Psoas muscle (tissue), 7 donors: ENCODE measurements at regions not wholly inside any gene's neighbourhood (a gene's known extent, or its start where the extent isn't known, plus 50 kb on each side); places are given as distances from the start of the nearest gene placed in this dataset.

Experiments
- ATAC-seq, 4 donors: fragments of 200-7000 bp; cut with Tn5 transposase; one replicate each; pipeline ENCODE4 v1.9.1; 2020; ENCODE audit warnings: moderate library complexity in 3 of 4, mild to moderate bottlenecking in 2 of 4
- DNase-seq, 2 donors: peaks; one replicate each; pipeline ENCODE4 v3.0.0-alpha.2; 2020
- H3K27ac ChIP-seq: fragments of 200-600 bp; one replicate; pipeline ENCODE4 v1.8.0; 2022
- H3K27me3 ChIP-seq, 3 donors: fragments of 200-600 bp in 1 of 3; one replicate each; pipeline versions ENCODE4 v1.6.1 to v1.8.0; 2013 to 2022; ENCODE audit warnings: low read length in 2 of 3, mild to moderate bottlenecking in 2 of 3, moderate library complexity in 1 of 3; ENCODE audit not compliant: insufficient read depth in 3 of 3
- H3K36me3 ChIP-seq, 2 donors: fragments of 200-600 bp in 1 of 2; one replicate each; pipeline versions ENCODE4 v1.6.1 to v1.8.0; 2013 to 2022; ENCODE audit warnings: low read depth in 1 of 2, mild to moderate bottlenecking in 1 of 2, moderate library complexity in 1 of 2; ENCODE audit not compliant: insufficient read depth in 1 of 2
- H3K4me1 ChIP-seq: fragments of 200-600 bp; one replicate; pipeline ENCODE4 v1.8.0; 2022
- H3K4me3 ChIP-seq: fragments of 200-600 bp; one replicate; pipeline ENCODE4 v1.8.0; 2022; ENCODE audit warnings: mild to moderate bottlenecking
- H3K9me3 ChIP-seq: fragments of 200-600 bp; one replicate; pipeline ENCODE4 v1.8.0; 2022
- WGBS, 3 donors: extraction: QIAGEN DNeasy Blood & Tissue Kit; methylation state at CpG; one replicate each; pipeline versions ENCODE4 v1.1.6 to v1.1.7; 2013; 5-methylcytosine and 5-hydroxymethylcytosine counted together
- intact Hi-C, 2 donors: fragments of 100-400 bp; cut with DNase I; formaldehyde crosslinking; loops; one replicate each; pipeline versions ENCODE4 v1.11.0 to v1.14.2; 2022
- TF ChIP-seq, protein P1 (sequence below): fragments of 200-600 bp; IDR thresholded peaks from one replicate; pipeline ENCODE4 v1.8.0; 2022; ENCODE audit warnings: antibody characterized with exemption
- donor health status: healthy with polysubstance abuse.
- donor health status: DM: no; HTN: no; CAD: no; lungs with moderate emphysema.
- donor health status: Bipolar disorder and iron deficiency.
- donor health status: healthy.
- donor health status: DM: yes; HTN: yes; CAD: no.
- donor health status: DM: no; HTN: no; CAD: no.
- donor health status: DM: yes; HTN: yes; CAD: no.

DNA sequence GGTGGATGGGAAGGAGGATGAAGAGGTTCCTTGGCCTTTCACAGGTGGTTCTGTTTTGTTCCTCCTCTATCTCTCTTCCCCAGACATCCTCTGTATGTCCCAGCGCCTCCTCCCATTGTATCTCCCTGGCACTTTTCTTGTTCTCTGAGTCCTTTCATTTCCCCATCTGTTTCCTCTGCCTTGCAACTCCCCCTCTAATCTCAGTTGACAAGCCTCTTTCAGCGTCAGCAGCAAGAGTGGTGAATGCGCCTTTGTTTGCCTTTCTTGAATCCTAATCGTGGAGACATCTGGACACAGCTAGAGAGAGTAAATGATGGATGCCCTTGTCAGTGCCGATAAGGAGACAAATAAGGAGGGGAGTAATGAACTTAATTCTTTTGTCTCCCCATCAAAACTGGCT, 167.0 kb downstream of the NDUFA10 start:
- TF ChIP-seq, protein P1, sequence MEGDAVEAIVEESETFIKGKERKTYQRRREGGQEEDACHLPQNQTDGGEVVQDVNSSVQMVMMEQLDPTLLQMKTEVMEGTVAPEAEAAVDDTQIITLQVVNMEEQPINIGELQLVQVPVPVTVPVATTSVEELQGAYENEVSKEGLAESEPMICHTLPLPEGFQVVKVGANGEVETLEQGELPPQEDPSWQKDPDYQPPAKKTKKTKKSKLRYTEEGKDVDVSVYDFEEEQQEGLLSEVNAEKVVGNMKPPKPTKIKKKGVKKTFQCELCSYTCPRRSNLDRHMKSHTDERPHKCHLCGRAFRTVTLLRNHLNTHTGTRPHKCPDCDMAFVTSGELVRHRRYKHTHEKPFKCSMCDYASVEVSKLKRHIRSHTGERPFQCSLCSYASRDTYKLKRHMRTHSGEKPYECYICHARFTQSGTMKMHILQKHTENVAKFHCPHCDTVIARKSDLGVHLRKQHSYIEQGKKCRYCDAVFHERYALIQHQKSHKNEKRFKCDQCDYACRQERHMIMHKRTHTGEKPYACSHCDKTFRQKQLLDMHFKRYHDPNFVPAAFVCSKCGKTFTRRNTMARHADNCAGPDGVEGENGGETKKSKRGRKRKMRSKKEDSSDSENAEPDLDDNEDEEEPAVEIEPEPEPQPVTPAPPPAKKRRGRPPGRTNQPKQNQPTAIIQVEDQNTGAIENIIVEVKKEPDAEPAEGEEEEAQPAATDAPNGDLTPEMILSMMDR = no peak
- DNase-seq (no peak), ATAC-seq (no peak)
- H3K4me3 ChIP-seq = no peak overlapping the region
- H3K9me3 ChIP-seq = no peaks in the 10 kb centered on the region
- WGBS, 3 donors = 55 to 62% (median 55%) methylated on average over 5 of the region's 5 CpGs
- H3K27me3 ChIP-seq = no peaks in the 10 kb centered on the region
- H3K4me1 ChIP-seq = no peaks in the 10 kb centered on the region
- no peak overlapping the region for H3K27ac ChIP-seq
- intact Hi-C loops = no loop called here
- no peaks in the 10 kb centered on the region for H3K36me3 ChIP-seq

GRCh38 chr2:239857591-239857990, 167.6 kb downstream of the NDUFA10 start:
- intact Hi-C loops = no loop called here
- TF ChIP-seq, protein P1 = no peak
- Histone ChIP-seq H3K27ac (no peak overlapping the region), H3K36me3 (no peaks in the 10 kb centered on the region), H3K27me3 (no peaks in the 10 kb centered on the region), H3K9me3 (no peaks in the 10 kb centered on the region), H3K4me3 (no peak overlapping the region), H3K4me1 (no peaks in the 10 kb centered on the region)
- no peak for DNase-seq
- WGBS, 3 donors = 58 to 98% (median 94%) methylated on average over 1 of the region's 1 CpG
- no peak for ATAC-seq

DNA sequence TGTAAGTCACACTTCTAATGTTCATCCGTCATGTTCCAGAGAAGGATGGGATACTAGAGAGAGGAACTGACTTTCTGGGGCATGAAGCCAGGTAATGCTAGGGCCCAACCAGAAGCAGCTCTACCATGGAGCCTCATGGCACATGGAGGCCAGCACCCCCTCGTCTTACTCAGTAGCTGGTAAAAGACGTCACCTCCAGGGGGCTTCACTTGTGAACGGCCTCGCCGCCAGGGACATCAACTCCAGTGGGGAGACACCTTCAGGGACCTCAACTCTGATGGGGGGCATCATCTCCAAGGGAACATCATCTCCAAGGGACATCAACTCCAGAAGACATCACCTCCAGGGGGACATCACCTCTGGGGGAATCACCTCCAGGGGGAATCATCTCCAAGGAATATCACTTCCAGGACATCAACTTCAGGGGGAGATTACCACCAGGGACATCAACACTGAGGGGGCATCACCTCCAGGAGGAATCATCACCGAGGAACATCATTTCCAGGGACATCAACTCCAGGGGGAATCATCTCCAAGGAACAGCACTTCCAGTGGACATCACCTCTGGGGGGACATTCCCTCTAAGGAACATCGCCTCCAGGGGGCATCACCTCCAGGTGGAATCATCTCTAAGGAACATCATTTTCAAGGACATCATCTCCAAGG, 168.4 kb downstream of the NDUFA10 start:
- Histone ChIP-seq H3K9me3 (no peaks in the 10 kb centered on the region), H3K27me3 (no peaks in the 10 kb centered on the region), H3K36me3 (no peaks in the 10 kb centered on the region), H3K4me1 (no peaks in the 10 kb centered on the region), H3K27ac (no peak overlapping the region), H3K4me3 (no peak overlapping the region)
- no peak for ATAC-seq
- TF ChIP-seq, protein P1 = no peak
- intact Hi-C loops = no loop called here
- 88 to 95% (median 94%) methylated on average over 8 of the region's 8 CpGs for WGBS, 3 donors
- DNase-seq = no peak

GRCh38 chr2:239855863-239856587, 169.1 kb downstream of the NDUFA10 start:
- 38 to 62% (median 43%) methylated on average over 10 of the region's 10 CpGs for WGBS, 3 donors
- peak; percentile 48 to 71 for DNase-seq
- H3K9me3 ChIP-seq = no peaks in the 10 kb centered on the region
- H3K36me3 ChIP-seq = no peaks in the 10 kb centered on the region
- intact Hi-C loops = no loop called here
- H3K4me1 ChIP-seq = no peaks in the 10 kb centered on the region
- H3K27me3 ChIP-seq = no peaks in the 10 kb centered on the region
- H3K4me3 ChIP-seq = no peak overlapping the region
- H3K27ac ChIP-seq = no peak overlapping the region
- ATAC-seq = peak in 2 of 4 donors; percentile 38 to 61
- TF ChIP-seq, protein P1 = no peak
